H1 (cell line): ENCODE measurements at regions not wholly inside any gene's neighbourhood (a gene's known extent, or its start where the extent isn't known, plus 50 kb on each side); places are given as distances from the start of the nearest gene placed in this dataset.

Experiments used
- TF ChIP-seq, protein P1 (sequence below): fragments of 300-600 bp; sonication (generic); IDR thresholded peaks from 2 replicates; pipeline ENCODE4 v1.7.1; 2012; ENCODE audit warnings: low read length, moderate library complexity, mild to moderate bottlenecking, inconsistent platforms; ENCODE audit not compliant: insufficient replicate concordance

DNA sequence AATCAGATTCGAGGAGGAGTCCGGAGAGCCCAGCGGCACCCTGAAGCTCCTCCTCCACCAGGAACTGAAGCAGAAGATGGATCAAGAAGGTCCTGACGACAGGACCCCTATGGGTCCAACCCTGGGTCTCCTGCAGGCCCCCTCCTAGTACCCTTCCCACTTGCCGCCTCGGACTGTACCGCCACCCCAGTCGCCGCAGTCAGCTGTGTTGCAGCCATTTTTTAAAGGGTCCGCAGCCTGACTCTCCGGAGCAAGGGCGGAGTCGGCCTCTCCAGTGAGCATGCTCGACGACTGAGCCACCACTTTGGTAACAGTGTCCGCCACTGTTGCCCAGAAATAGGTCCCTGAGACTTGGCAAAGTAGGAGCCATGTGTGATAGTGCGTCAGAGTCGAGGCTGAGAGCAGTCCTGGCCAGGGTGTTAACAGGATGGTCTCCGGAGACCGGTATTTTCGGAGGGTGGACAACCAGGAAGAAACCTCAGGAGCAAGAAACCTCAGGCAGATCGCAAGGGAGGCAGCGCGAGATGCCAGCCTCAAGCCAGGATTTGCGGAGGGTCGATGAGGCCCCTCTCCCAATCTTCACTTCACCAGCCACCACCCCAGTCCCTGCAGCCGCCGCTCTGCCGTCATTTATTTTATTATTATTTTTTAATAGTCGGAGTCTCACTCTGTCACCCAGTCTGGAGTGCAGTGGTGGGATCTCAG, 294.6 kb upstream of the ZNF337 start (continued):
- TF ChIP-seq, protein P1, sequence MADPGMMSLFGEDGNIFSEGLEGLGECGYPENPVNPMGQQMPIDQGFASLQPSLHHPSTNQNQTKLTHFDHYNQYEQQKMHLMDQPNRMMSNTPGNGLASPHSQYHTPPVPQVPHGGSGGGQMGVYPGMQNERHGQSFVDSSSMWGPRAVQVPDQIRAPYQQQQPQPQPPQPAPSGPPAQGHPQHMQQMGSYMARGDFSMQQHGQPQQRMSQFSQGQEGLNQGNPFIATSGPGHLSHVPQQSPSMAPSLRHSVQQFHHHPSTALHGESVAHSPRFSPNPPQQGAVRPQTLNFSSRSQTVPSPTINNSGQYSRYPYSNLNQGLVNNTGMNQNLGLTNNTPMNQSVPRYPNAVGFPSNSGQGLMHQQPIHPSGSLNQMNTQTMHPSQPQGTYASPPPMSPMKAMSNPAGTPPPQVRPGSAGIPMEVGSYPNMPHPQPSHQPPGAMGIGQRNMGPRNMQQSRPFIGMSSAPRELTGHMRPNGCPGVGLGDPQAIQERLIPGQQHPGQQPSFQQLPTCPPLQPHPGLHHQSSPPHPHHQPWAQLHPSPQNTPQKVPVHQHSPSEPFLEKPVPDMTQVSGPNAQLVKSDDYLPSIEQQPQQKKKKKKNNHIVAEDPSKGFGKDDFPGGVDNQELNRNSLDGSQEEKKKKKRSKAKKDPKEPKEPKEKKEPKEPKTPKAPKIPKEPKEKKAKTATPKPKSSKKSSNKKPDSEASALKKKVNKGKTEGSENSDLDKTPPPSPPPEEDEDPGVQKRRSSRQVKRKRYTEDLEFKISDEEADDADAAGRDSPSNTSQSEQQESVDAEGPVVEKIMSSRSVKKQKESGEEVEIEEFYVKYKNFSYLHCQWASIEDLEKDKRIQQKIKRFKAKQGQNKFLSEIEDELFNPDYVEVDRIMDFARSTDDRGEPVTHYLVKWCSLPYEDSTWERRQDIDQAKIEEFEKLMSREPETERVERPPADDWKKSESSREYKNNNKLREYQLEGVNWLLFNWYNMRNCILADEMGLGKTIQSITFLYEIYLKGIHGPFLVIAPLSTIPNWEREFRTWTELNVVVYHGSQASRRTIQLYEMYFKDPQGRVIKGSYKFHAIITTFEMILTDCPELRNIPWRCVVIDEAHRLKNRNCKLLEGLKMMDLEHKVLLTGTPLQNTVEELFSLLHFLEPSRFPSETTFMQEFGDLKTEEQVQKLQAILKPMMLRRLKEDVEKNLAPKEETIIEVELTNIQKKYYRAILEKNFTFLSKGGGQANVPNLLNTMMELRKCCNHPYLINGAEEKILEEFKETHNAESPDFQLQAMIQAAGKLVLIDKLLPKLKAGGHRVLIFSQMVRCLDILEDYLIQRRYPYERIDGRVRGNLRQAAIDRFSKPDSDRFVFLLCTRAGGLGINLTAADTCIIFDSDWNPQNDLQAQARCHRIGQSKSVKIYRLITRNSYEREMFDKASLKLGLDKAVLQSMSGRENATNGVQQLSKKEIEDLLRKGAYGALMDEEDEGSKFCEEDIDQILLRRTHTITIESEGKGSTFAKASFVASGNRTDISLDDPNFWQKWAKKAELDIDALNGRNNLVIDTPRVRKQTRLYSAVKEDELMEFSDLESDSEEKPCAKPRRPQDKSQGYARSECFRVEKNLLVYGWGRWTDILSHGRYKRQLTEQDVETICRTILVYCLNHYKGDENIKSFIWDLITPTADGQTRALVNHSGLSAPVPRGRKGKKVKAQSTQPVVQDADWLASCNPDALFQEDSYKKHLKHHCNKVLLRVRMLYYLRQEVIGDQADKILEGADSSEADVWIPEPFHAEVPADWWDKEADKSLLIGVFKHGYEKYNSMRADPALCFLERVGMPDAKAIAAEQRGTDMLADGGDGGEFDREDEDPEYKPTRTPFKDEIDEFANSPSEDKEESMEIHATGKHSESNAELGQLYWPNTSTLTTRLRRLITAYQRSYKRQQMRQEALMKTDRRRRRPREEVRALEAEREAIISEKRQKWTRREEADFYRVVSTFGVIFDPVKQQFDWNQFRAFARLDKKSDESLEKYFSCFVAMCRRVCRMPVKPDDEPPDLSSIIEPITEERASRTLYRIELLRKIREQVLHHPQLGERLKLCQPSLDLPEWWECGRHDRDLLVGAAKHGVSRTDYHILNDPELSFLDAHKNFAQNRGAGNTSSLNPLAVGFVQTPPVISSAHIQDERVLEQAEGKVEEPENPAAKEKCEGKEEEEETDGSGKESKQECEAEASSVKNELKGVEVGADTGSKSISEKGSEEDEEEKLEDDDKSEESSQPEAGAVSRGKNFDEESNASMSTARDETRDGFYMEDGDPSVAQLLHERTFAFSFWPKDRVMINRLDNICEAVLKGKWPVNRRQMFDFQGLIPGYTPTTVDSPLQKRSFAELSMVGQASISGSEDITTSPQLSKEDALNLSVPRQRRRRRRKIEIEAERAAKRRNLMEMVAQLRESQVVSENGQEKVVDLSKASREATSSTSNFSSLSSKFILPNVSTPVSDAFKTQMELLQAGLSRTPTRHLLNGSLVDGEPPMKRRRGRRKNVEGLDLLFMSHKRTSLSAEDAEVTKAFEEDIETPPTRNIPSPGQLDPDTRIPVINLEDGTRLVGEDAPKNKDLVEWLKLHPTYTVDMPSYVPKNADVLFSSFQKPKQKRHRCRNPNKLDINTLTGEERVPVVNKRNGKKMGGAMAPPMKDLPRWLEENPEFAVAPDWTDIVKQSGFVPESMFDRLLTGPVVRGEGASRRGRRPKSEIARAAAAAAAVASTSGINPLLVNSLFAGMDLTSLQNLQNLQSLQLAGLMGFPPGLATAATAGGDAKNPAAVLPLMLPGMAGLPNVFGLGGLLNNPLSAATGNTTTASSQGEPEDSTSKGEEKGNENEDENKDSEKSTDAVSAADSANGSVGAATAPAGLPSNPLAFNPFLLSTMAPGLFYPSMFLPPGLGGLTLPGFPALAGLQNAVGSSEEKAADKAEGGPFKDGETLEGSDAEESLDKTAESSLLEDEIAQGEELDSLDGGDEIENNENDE, result no peak
